ENCODE measurements at regions not wholly inside any gene's neighbourhood (a gene's known extent, or its start where the extent isn't known, plus 50 kb on each side); places are given as distances from the start of the nearest gene placed in this dataset.

DNA sequence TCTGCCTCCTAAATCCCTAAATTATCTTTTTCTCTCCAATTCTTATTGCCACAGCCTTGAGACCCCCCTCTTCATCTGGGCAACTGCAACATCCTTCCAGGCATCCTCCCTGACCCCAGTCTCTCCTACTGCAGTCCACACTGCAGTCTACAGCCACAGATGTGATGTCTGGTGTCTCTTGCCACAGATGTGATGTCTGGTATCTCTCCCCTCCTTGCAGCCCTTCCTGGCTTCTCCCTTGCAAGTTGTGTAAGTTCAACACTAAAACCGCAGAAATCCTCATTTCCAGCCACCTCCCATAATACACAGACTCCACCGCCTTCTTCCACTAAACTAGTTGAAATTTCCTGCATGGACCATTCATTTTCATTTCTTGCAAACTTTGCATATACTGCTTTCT lies 113.1 kb upstream of the DDX18 start:
- TF ChIP-seq CTCF (conservative IDR thresholded peaks at IDR 0.05; ENCODE audit: low read length) (no peak), EZH2phosphoT487 (IDR thresholded peaks at IDR 0.05; ENCODE audit: borderline replicate concordance, low read depth, low read length) (no peak)
